SU-DHL-6 (cell line): ENCODE measurements at regions not wholly inside any gene's neighbourhood (a gene's known extent, or its start where the extent isn't known, plus 50 kb on each side); places are given as distances from the start of the nearest gene placed in this dataset.

ENCODE experiments used
- H2AFZ ChIP-seq: fragments of 200-600 bp; sonication (generic); 2 replicates; pipeline ENCODE4 v1.6.1; 2014; ENCODE audit warnings: low read depth, mild to moderate bottlenecking, moderate library complexity, mixed read lengths, antibody characterized with exemption, low read length; ENCODE audit not compliant: severe bottlenecking
- H3F3A ChIP-seq: fragments of 200-600 bp; shearing (Covaris generic); 2 replicates; pipeline ENCODE4 v1.6.0; 2016; ENCODE audit warnings: antibody characterized with exemption, mild to moderate bottlenecking; ENCODE audit not compliant: insufficient read depth
- H3K27ac ChIP-seq: fragments of 200-600 bp; sonication (generic); 2 replicates; pipeline ENCODE4 v1.5.1; 2016; ENCODE audit warnings: low read depth, mild to moderate bottlenecking, low read length, moderate library complexity, mixed read lengths
- H3K27me3 ChIP-seq: fragments of 200-600 bp; sonication (generic), shearing (Covaris generic); 2 replicates; pipeline ENCODE4 v1.6.0; 2014; ENCODE audit warnings: mild to moderate bottlenecking, low read length
- H3K36me3 ChIP-seq: fragments of 200-600 bp; sonication (generic); 2 replicates; pipeline ENCODE4 v1.6.1; 2014; ENCODE audit warnings: mild to moderate bottlenecking, low read length, mixed read lengths
- H3K4me2 ChIP-seq: fragments of 300-600, 200-600 bp; shearing (Covaris generic), sonication (generic); 2 replicates; pipeline ENCODE4 v1.6.0; 2014; ENCODE audit warnings: low read length, low read depth, mild to moderate bottlenecking; ENCODE audit not compliant: poor library complexity, severe bottlenecking
- H3K4me3 ChIP-seq: fragments of 200-600 bp; sonication (generic); 2 replicates; pipeline ENCODE4 v1.5.1; 2014; ENCODE audit warnings: antibody characterized with exemption, low read length, mild to moderate bottlenecking, mixed read lengths; ENCODE audit not compliant: insufficient read depth, poor library complexity, severe bottlenecking
- H3K79me2 ChIP-seq: fragments of 200-600 bp; sonication (generic); 2 replicates; pipeline ENCODE4 v1.6.1; 2014; ENCODE audit warnings: mild to moderate bottlenecking, low read length, moderate library complexity; ENCODE audit not compliant: insufficient read depth
- H3K9ac ChIP-seq: fragments of 200-600 bp; sonication (generic); 2 replicates; pipeline ENCODE4 v1.7.0; 2014; ENCODE audit warnings: mild to moderate bottlenecking, low read length
- H3K9me2 ChIP-seq: fragments of 200-600 bp; sonication (generic); replicated peaks from 2 replicates; pipeline ENCODE4 v1.6.1; 2014; ENCODE audit warnings: low read length; ENCODE audit not compliant: insufficient read depth
- H3K9me3 ChIP-seq: fragments of 200-600 bp; sonication (generic); 2 replicates; pipeline ENCODE4 v1.6.1; 2014; ENCODE audit warnings: low read length, mixed read lengths; ENCODE audit not compliant: insufficient read depth
- H4K20me1 ChIP-seq: fragments of 200-600 bp; sonication (generic); 2 replicates; pipeline ENCODE4 v1.6.1; 2014; ENCODE audit warnings: low read depth, mild to moderate bottlenecking, antibody characterized with exemption, low read length, moderate library complexity, mixed read lengths
- EZH2phosphoT487 ChIP-seq: fragments of 200-600 bp; sonication (generic), shearing (Covaris generic); conservative IDR thresholded peaks from 2 replicates; pipeline ENCODE4 v1.6.1; 2018; ENCODE audit warnings: mild to moderate bottlenecking, antibody characterized with exemption, low read length, moderate library complexity, mixed read lengths
- TF ChIP-seq, protein P1 (sequence below): fragments of 200-600 bp; sonication (generic); IDR thresholded peaks from one replicate; pipeline ENCODE4 v1.5.1; 2017; ENCODE audit warnings: antibody characterized with exemption, mild to moderate bottlenecking, low read length, moderate library complexity; ENCODE audit not compliant: insufficient read depth, poor library complexity, severe bottlenecking

- Histone ChIP-seq H3K79me2 (no peaks in the 10 kb centered on the region), H3K9ac (no peak overlapping the region), H3K27ac (no peak overlapping the region), H2AFZ (no peak overlapping the region), H3K4me3 (no peak overlapping the region), H3K27me3 (no peaks in the 10 kb centered on the region), H3F3A (no peaks in the 10 kb centered on the region), H4K20me1 (no peaks in the 10 kb centered on the region), H3K36me3 (no peaks in the 10 kb centered on the region), H3K9me2 (no peaks in the 10 kb centered on the region; the same call in 1 of the 2 replicates), H3K9me3 (no peaks in the 10 kb centered on the region), H3K4me2 (no peak overlapping the region)
- TF ChIP-seq, protein P1, sequence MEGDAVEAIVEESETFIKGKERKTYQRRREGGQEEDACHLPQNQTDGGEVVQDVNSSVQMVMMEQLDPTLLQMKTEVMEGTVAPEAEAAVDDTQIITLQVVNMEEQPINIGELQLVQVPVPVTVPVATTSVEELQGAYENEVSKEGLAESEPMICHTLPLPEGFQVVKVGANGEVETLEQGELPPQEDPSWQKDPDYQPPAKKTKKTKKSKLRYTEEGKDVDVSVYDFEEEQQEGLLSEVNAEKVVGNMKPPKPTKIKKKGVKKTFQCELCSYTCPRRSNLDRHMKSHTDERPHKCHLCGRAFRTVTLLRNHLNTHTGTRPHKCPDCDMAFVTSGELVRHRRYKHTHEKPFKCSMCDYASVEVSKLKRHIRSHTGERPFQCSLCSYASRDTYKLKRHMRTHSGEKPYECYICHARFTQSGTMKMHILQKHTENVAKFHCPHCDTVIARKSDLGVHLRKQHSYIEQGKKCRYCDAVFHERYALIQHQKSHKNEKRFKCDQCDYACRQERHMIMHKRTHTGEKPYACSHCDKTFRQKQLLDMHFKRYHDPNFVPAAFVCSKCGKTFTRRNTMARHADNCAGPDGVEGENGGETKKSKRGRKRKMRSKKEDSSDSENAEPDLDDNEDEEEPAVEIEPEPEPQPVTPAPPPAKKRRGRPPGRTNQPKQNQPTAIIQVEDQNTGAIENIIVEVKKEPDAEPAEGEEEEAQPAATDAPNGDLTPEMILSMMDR, result no peak
- TF ChIP-seq EZH2phosphoT487, result no peak
Observed at GRCh38 chr1:91129017-91129416, 107.2 kb upstream of the ZNF644 start.

DNA sequence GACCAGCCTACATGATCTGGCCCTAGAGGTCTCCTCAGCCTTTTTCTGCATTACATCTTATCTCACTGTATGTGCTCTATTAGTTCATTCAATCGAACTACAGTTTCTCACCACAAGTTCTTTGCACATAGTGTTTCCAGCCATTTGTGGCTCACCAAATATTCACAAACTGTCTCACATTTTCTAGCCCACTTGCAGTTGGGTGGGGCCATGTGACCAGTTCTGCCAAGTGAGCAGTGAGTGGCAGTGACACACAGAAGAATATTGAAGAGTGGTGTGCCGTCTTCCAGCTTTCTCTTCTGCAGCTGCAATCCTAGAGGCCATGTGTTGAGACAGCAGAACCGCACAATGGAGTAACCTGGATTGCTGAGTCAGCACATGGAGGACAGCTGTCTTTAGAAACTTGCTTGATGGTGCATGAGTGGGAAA is 103.2 kb upstream of the ZNF644 start:
- Histone ChIP-seq H3K79me2 (no peaks in the 10 kb centered on the region), H2AFZ (no peak overlapping the region), H3K36me3 (no peaks in the 10 kb centered on the region), H3K9me2 (no peaks in the 10 kb centered on the region; the same call in 1 of the 2 replicates), H3K27me3 (no peaks in the 10 kb centered on the region), H3K9me3 (no peaks in the 10 kb centered on the region), H3K27ac (no peak overlapping the region), H4K20me1 (no peaks in the 10 kb centered on the region), H3F3A (no peaks in the 10 kb centered on the region), H3K9ac (no peak overlapping the region), H3K4me2 (no peak overlapping the region), H3K4me3 (no peak overlapping the region)
- TF ChIP-seq, protein P1, result no peak
- no peak for TF ChIP-seq EZH2phosphoT487

GRCh38 chr1:91124290-91124985 is 102.6 kb upstream of the ZNF644 start:
- Histone ChIP-seq H3K9ac (no peak overlapping the region), H3K27me3 (no peaks in the 10 kb centered on the region), H4K20me1 (no peaks in the 10 kb centered on the region), H2AFZ (no peak overlapping the region), H3K79me2 (no peaks in the 10 kb centered on the region), H3K36me3 (no peaks in the 10 kb centered on the region), H3F3A (no peaks in the 10 kb centered on the region), H3K9me2 (no peaks in the 10 kb centered on the region; the same call in 1 of the 2 replicates), H3K4me2 (no peak overlapping the region), H3K9me3 (no peaks in the 10 kb centered on the region), H3K27ac (no peak overlapping the region), H3K4me3 (no peak overlapping the region)
- TF ChIP-seq EZH2phosphoT487, result no peak
- TF ChIP-seq, protein P1, result no peak
